Colonic mucosa (tissue), 4 donors: ENCODE measurements at regions not wholly inside any gene's neighbourhood (a gene's known extent, or its start where the extent isn't known, plus 50 kb on each side); places are given as distances from the start of the nearest gene placed in this dataset.

Source experiments
- DNase-seq: peaks from one replicate; pipeline ENCODE4 v3.0.0-alpha.2; 2020
- H3K27ac ChIP-seq: fragments of 200-600 bp; one replicate; pipeline ENCODE4 v1.8.0; 2021
- H3K27me3 ChIP-seq: fragments of 200-600 bp; one replicate; pipeline ENCODE4 v1.8.0; 2021
- H3K36me3 ChIP-seq: fragments of 200-600 bp; one replicate; pipeline ENCODE4 v1.8.0; 2021
- H3K4me1 ChIP-seq: fragments of 200-600 bp; one replicate; pipeline ENCODE4 v1.8.0; 2021; ENCODE audit warnings: mild to moderate bottlenecking
- H3K4me3 ChIP-seq: fragments of 200-600 bp; one replicate; pipeline ENCODE4 v1.8.0; 2021
- H3K9ac ChIP-seq, 2 donors: one replicate each; pipeline ENCODE4 v1.7.0; 2013; ENCODE audit warnings: control low read depth in 2 of 2, low read depth in 2 of 2, low read length in 2 of 2
- H3K9me3 ChIP-seq: fragments of 200-600 bp; one replicate; pipeline ENCODE4 v1.8.0; 2021
- intact Hi-C: fragments of 100-400 bp; cut with DNase I; formaldehyde crosslinking; loops from one replicate; pipeline ENCODE4 v1.14.1; 2022
- TF ChIP-seq, protein P1 (sequence below): fragments of 200-600 bp; IDR thresholded peaks from one replicate; pipeline ENCODE4 v1.8.0; 2022; ENCODE audit warnings: antibody characterized with exemption, mild to moderate bottlenecking
- donor health status: healthy.
- donor health status: DM: no; HTN: no; CAD: no.
- donor health status: DM: no; HTN: no; CAD: no.

GRCh38 chr1:14440166-14440565 lies 158.3 kb upstream of the KAZN start:
- Histone ChIP-seq H3K9ac (no peak overlapping the region), H3K36me3 (no peaks in the 10 kb centered on the region), H3K27ac (no peak overlapping the region), H3K4me3 (no peak overlapping the region), H3K27me3 (no peaks in the 10 kb centered on the region), H3K9me3 (no peaks in the 10 kb centered on the region), H3K4me1 (no peaks in the 10 kb centered on the region)
- no peak for DNase-seq
- TF ChIP-seq, protein P1, sequence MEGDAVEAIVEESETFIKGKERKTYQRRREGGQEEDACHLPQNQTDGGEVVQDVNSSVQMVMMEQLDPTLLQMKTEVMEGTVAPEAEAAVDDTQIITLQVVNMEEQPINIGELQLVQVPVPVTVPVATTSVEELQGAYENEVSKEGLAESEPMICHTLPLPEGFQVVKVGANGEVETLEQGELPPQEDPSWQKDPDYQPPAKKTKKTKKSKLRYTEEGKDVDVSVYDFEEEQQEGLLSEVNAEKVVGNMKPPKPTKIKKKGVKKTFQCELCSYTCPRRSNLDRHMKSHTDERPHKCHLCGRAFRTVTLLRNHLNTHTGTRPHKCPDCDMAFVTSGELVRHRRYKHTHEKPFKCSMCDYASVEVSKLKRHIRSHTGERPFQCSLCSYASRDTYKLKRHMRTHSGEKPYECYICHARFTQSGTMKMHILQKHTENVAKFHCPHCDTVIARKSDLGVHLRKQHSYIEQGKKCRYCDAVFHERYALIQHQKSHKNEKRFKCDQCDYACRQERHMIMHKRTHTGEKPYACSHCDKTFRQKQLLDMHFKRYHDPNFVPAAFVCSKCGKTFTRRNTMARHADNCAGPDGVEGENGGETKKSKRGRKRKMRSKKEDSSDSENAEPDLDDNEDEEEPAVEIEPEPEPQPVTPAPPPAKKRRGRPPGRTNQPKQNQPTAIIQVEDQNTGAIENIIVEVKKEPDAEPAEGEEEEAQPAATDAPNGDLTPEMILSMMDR: no peak
- intact Hi-C loops: no loop called here

GRCh38 chr1:14440731-14441130 lies 157.8 kb upstream of the KAZN start:
- H3K4me3 ChIP-seq: no peak overlapping the region
- H3K27me3 ChIP-seq: no peaks in the 10 kb centered on the region
- intact Hi-C loops: no loop called here
- TF ChIP-seq, protein P1: no peak
- no peaks in the 10 kb centered on the region for H3K9me3 ChIP-seq
- no peak overlapping the region for H3K9ac ChIP-seq
- no peaks in the 10 kb centered on the region for H3K36me3 ChIP-seq
- DNase-seq: no peak
- no peak overlapping the region for H3K27ac ChIP-seq
- no peaks in the 10 kb centered on the region for H3K4me1 ChIP-seq

DNA sequence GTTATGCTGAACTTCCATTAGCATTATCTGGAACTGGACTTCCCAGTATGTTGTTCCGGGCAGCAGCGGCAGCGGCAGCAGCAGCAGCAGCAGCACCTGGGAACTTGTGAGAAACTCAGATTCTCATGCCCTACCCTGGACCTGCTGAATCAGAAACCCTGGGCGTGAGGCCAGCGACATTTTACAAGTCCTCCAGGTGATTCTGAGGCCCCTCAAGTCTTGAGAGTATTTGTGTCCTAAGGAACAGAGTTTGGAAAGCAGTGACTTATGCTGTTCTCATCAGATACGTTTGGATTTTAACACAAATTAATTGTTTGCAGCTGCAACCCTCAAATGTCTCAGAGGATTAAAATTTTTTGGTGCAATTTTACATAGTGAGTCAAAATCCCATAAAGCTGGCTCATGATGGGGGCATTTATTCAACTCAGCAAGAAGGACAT lies 157.2 kb upstream of the KAZN start:
- no peak for DNase-seq
- no peak overlapping the region for H3K9ac ChIP-seq

DNA sequence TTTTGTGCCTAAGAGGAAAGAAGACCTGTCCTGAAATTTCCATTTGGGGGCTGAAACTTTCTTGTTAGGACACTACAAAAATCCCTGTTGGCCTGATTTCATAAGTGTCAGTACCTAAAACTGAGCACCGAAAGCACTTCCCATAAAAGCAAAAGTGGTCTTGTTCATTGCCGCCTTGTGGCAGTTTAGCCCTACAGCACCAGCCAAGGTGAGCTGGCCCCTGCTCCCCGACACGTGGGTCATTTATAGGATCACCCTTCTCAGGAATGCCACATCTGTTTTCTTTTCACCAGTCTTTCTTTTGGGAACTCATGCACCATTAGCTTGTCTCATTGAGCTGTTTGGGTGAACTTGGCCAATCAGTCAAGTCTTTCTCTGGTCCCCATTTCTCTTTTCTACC lies 155.8 kb upstream of the KAZN start:
- no peak for DNase-seq
- H3K4me3 ChIP-seq: no peak overlapping the region
- H3K9ac ChIP-seq: no peak overlapping the region
- no peaks in the 10 kb centered on the region for H3K36me3 ChIP-seq
- H3K27ac ChIP-seq: no peak overlapping the region
- H3K4me1 ChIP-seq: no peaks in the 10 kb centered on the region
- H3K9me3 ChIP-seq: no peaks in the 10 kb centered on the region
- H3K27me3 ChIP-seq: no peaks in the 10 kb centered on the region
- intact Hi-C loops: no loop called here
- TF ChIP-seq, protein P1: no peak

More for the DNA sequence above, 157.2 kb upstream of the KAZN start:
- TF ChIP-seq, protein P1: no peak
- intact Hi-C loops: no loop called here
- Histone ChIP-seq H3K27me3 (no peaks in the 10 kb centered on the region), H3K27ac (no peak overlapping the region), H3K36me3 (no peaks in the 10 kb centered on the region), H3K4me1 (no peaks in the 10 kb centered on the region), H3K4me3 (no peak overlapping the region), H3K9me3 (no peaks in the 10 kb centered on the region)

DNA sequence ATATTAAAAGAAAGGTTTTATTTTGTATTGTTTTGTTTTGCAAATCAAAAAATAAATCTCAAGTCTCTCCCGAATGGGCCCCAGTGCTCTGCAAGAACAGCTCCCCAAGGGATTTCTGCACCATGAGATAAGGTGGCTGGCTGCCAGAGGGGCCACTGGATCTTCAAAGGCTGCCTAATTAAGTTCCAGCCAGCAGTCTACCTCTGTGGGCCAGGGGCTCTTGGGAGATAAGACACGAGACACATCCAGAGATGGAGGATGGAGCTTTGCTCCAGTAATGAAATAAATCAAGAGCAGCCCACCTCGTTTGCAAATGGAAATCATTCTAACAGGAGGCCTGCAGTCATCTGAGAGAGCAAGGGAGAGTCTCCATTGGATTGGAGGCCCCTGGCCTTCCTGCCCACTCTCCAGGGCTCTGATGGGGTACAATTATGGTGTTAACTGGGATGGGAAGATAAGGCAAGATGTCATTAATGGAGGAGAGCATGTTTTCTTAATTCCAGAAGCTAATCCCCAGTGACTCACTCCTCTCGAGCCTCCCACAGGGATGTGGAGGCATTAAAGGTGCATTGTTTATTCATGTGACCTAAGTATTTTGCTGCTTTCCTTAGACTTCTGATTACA lies 155.2 kb upstream of the KAZN start:
- no peaks in the 10 kb centered on the region for H3K9me3 ChIP-seq
- intact Hi-C loops: no loop called here
- no peaks in the 10 kb centered on the region for H3K36me3 ChIP-seq
- H3K9ac ChIP-seq: no peak overlapping the region
- H3K27ac ChIP-seq: no peak overlapping the region
- DNase-seq: no peak
- TF ChIP-seq, protein P1: no peak
- no peaks in the 10 kb centered on the region for H3K4me1 ChIP-seq
- H3K27me3 ChIP-seq: no peaks in the 10 kb centered on the region
- no peak overlapping the region for H3K4me3 ChIP-seq
